Fibroblast of the aortic adventitia (primary cell): ENCODE measurements at regions not wholly inside any gene's neighbourhood (a gene's known extent, or its start where the extent isn't known, plus 50 kb on each side); places are given as distances from the start of the nearest gene placed in this dataset.
"Not testable (repeated sequence)": the region's sequence is repeated elsewhere in the genome, so short reads cannot be mapped to it uniquely, and the experiment has no call there.

Experiments
- DNase-seq: peaks from one replicate; pipeline ENCODE4 v3.0.0-alpha.2; 2010; ENCODE audit warnings: low read depth
- H3K4me3 ChIP-seq: 2 replicates; pipeline ENCODE4 v1.5.1; 2011; ENCODE audit warnings: low read depth, mild to moderate bottlenecking, control low read depth, low read length, moderate library complexity
- CTCF ChIP-seq: IDR thresholded peaks from 2 replicates; pipeline ENCODE4 v1.5.1; 2011; ENCODE audit warnings: mild to moderate bottlenecking, low read length, control low read depth, inconsistent platforms; ENCODE audit not compliant: insufficient read depth

DNA sequence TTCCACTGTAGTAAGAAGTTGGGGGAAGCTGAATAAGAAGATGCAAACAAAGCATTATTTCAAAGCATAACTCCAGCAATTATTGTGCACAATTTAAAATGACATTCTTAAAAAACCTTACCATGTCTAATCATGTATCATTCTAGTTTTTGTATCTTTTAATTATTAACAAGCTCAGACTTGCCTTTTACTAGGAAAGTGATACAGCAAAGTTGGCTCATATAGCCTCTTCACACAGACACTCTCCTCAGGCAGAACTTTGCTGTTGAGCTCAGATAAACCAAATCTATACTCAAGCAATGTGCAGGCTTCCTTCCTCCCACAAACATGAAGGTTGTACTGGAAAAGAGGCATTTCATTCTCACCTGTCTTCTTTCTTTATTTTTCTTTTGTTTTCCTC, 358.7 kb upstream of the EMCN start:
- no peak for DNase-seq
- TF ChIP-seq CTCF, result no peak
- H3K4me3 ChIP-seq, result no peak overlapping the region

GRCh38 chr4:100875296-100876068, 357.7 kb upstream of the EMCN start:
- TF ChIP-seq CTCF, result no peak
- H3K4me3 ChIP-seq, result no peak overlapping the region
- DNase-seq, result no peak

DNA sequence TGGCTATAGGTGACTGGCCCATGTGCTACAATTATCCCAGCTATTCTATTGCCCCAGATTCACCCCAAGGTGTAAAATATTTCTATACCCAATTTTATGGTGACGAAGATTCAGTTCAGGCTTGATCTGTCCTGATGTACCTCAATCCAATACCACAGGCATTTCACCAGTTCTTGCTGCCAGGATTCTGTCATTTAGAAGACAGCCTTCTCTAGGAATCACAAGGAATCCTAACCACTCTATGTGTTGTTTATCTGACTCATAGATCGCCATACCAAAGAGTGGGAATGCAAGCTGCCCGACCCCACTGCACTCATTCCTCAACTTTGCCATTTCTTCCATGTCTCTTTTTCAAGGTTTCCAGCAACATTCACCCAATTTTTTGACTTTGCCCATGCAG, 355.0 kb upstream of the EMCN start:
- TF ChIP-seq CTCF, result no peak
- no peak for DNase-seq
- no peak overlapping the region for H3K4me3 ChIP-seq

GRCh38 chr4:100870940-100871772, 353.3 kb upstream of the EMCN start:
- DNase-seq, result no peak
- TF ChIP-seq CTCF, result no peak
- H3K4me3 ChIP-seq, result no peak overlapping the region

- H3K4me3 ChIP-seq, result no peak overlapping the region
- TF ChIP-seq CTCF, result no peak
- DNase-seq, result no peak
Observed at GRCh38 chr4:100869276-100869675, 351.5 kb upstream of the EMCN start.

GRCh38 chr4:100868281-100868680, 350.5 kb upstream of the EMCN start:
- DNase-seq, H3K4me3 ChIP-seq: not testable (repeated sequence)

DNA sequence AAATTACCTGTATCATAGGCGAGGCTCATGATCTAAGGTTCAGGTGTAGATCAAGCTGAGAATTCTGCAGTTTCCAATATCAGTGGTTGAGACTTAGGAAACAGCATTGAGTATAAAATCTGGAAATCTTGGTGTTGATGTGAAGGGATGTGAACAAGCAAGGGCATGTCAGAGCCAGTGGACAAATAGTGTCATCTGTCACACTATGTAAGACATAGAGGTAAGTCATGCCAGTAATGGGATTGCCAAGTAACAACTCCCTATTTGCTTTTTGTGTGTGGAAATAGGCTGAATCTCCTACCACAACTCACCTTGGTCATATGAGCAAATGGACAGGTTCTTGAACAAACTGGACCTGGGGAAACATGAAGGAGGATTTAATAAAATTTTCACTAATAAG, 334.5 kb upstream of the EMCN start:
- no peak overlapping the region for H3K4me3 ChIP-seq
- no peak for DNase-seq
- TF ChIP-seq CTCF, result no peak
